ENCODE measurements at regions not wholly inside any gene's neighbourhood (a gene's known extent, or its start where the extent isn't known, plus 50 kb on each side); places are given as distances from the start of the nearest gene placed in this dataset.

DNA sequence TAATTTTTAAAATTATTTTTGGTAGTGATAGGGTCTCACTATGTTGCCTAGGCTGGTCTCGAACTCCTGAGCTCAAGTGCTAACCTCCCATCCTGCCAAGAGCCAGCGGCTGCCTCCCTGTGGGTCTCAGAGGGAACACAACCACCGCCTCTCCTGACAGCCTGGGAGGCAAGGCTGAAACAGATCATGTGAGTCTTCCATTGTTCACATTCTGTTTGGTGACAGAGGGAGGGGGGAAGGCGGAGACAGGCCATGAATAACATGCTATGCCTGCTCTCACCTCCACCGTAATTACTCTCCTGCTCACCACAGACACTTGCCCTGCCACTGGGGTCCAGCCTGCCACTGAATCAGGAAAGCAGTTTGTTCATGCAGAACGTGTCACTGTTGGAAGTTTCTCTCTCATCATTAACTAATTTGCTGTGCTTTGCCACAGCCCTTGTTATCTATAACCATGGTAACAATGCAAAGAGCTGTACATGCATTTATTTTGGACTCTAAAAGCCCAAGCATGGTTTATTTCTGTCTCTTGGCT lies 78.4 kb upstream of the RASGRF1 start:
- H3K4me3 Mint-ChIP-seq = no peak overlapping the region
- peaks cover 30% of the 10 kb centered on the region for H3K4me1 Mint-ChIP-seq
- TF ChIP-seq CREB1 (CRISPR knock-in tag; IDR thresholded peaks at IDR 0.05; ENCODE audit: low read depth) (no peak), ZNF331 (CRISPR knock-in tag; IDR thresholded peaks at IDR 0.05; ENCODE audit: low read depth) (no peak)
- TF ChIP-seq, protein P1, sequence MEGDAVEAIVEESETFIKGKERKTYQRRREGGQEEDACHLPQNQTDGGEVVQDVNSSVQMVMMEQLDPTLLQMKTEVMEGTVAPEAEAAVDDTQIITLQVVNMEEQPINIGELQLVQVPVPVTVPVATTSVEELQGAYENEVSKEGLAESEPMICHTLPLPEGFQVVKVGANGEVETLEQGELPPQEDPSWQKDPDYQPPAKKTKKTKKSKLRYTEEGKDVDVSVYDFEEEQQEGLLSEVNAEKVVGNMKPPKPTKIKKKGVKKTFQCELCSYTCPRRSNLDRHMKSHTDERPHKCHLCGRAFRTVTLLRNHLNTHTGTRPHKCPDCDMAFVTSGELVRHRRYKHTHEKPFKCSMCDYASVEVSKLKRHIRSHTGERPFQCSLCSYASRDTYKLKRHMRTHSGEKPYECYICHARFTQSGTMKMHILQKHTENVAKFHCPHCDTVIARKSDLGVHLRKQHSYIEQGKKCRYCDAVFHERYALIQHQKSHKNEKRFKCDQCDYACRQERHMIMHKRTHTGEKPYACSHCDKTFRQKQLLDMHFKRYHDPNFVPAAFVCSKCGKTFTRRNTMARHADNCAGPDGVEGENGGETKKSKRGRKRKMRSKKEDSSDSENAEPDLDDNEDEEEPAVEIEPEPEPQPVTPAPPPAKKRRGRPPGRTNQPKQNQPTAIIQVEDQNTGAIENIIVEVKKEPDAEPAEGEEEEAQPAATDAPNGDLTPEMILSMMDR (conservative IDR thresholded peaks at IDR 0.05; ENCODE audit: low read depth in 2 of 2) = peak; percentile 32 to 61
- TF ChIP-seq, protein P2, sequence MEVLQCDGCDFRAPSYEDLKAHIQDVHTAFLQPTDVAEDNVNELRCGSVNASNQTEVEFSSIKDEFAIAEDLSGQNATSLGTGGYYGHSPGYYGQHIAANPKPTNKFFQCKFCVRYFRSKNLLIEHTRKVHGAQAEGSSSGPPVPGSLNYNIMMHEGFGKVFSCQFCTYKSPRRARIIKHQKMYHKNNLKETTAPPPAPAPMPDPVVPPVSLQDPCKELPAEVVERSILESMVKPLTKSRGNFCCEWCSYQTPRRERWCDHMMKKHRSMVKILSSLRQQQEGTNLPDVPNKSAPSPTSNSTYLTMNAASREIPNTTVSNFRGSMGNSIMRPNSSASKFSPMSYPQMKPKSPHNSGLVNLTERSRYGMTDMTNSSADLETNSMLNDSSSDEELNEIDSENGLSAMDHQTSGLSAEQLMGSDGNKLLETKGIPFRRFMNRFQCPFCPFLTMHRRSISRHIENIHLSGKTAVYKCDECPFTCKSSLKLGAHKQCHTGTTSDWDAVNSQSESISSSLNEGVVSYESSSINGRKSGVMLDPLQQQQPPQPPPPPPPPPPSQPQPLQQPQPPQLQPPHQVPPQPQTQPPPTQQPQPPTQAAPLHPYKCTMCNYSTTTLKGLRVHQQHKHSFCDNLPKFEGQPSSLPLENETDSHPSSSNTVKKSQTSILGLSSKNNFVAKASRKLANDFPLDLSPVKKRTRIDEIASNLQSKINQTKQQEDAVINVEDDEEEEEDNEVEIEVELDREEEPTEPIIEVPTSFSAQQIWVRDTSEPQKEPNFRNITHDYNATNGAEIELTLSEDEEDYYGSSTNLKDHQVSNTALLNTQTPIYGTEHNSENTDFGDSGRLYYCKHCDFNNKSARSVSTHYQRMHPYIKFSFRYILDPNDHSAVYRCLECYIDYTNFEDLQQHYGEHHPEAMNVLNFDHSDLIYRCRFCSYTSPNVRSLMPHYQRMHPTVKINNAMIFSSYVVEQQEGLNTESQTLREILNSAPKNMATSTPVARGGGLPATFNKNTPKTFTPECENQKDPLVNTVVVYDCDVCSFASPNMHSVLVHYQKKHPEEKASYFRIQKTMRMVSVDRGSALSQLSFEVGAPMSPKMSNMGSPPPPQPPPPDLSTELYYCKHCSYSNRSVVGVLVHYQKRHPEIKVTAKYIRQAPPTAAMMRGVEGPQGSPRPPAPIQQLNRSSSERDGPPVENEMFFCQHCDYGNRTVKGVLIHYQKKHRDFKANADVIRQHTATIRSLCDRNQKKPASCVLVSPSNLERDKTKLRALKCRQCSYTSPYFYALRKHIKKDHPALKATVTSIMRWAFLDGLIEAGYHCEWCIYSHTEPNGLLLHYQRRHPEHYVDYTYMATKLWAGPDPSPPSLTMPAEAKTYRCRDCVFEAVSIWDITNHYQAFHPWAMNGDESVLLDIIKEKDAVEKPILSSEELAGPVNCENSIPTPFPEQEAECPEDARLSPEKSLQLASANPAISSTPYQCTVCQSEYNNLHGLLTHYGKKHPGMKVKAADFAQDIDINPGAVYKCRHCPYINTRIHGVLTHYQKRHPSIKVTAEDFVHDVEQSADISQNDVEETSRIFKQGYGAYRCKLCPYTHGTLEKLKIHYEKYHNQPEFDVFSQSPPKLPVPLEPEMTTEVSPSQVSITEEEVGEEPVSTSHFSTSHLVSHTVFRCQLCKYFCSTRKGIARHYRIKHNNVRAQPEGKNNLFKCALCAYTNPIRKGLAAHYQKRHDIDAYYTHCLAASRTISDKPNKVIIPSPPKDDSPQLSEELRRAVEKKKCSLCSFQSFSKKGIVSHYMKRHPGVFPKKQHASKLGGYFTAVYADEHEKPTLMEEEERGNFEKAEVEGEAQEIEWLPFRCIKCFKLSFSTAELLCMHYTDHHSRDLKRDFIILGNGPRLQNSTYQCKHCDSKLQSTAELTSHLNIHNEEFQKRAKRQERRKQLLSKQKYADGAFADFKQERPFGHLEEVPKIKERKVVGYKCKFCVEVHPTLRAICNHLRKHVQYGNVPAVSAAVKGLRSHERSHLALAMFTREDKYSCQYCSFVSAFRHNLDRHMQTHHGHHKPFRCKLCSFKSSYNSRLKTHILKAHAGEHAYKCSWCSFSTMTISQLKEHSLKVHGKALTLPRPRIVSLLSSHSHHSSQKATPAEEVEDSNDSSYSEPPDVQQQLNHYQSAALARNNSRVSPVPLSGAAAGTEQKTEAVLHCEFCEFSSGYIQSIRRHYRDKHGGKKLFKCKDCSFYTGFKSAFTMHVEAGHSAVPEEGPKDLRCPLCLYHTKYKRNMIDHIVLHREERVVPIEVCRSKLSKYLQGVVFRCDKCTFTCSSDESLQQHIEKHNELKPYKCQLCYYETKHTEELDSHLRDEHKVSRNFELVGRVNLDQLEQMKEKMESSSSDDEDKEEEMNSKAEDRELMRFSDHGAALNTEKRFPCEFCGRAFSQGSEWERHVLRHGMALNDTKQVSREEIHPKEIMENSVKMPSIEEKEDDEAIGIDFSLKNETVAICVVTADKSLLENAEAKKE (CRISPR knock-in tag; IDR thresholded peaks at IDR 0.05) = no peak
- ATAC-seq = peak; percentile 87
- Histone ChIP-seq H2AFZ (0 out of 2 replicates have a peak overlapping the region, but pooled peaks have one; percentile 21), H3K4me1 (ENCODE audit: insufficient read depth) (peaks cover 8% of the 10 kb centered on the region), H3K9me2 (ENCODE audit: insufficient read depth) (peaks cover 4% of the 10 kb centered on the region; the same call in 1 of the 2 replicates), H3K4me3 (no peak overlapping the region), H3K79me2 (replicated peaks; ENCODE audit: insufficient read depth) (no peaks in the 10 kb centered on the region), H3F3A (replicated peaks; ENCODE audit: low read depth) (no peaks in the 10 kb centered on the region), H3K36me3 (ENCODE audit: insufficient read depth) (no peaks in the 10 kb centered on the region), H4K20me1 (replicated peaks; ENCODE audit: insufficient read depth) (no peaks in the 10 kb centered on the region), H3K27ac (ENCODE audit: low read depth) (no peak overlapping the region), H3K4me2 (no peak overlapping the region), H3K27me3 (ENCODE audit: insufficient read depth) (no peaks in the 10 kb centered on the region)
- H3K36me3 Mint-ChIP-seq (ENCODE audit: low read depth) = no peaks in the 10 kb centered on the region
- H3K27ac Mint-ChIP-seq = no peak overlapping the region
- H3K9me3 Mint-ChIP-seq = no peaks in the 10 kb centered on the region; the same call in 2 of the 3 replicates
- peaks cover 8% of the 10 kb centered on the region for H3K27me3 Mint-ChIP-seq (ENCODE audit: insufficient read depth, low read depth, poor library complexity)
- peak; percentile 85 for DNase-seq (ENCODE audit: low spot score)
